SK-N-SH (cell line): ENCODE measurements at regions not wholly inside any gene's neighbourhood (a gene's known extent, or its start where the extent isn't known, plus 50 kb on each side); places are given as distances from the start of the nearest gene placed in this dataset.

ENCODE experiments used
- GABPA ChIP-seq: IDR thresholded peaks from 2 replicates; pipeline ENCODE4 v1.4.0; 2012; ENCODE audit warnings: low read depth, mild to moderate bottlenecking
- NFIC ChIP-seq: IDR thresholded peaks from 2 replicates; pipeline ENCODE4 v1.4.0; 2012; ENCODE audit warnings: borderline replicate concordance
- TF ChIP-seq, protein P1 (sequence below): IDR thresholded peaks from 2 replicates; pipeline ENCODE4 v1.4.0; 2012; ENCODE audit warnings: low read depth, borderline replicate concordance
- TF ChIP-seq, protein P2 (sequence below): fragments of 150-350 bp; IDR thresholded peaks from 2 replicates; pipeline ENCODE4 v1.6.1; 2016; ENCODE audit warnings: mild to moderate bottlenecking, low read depth, low read length

DNA sequence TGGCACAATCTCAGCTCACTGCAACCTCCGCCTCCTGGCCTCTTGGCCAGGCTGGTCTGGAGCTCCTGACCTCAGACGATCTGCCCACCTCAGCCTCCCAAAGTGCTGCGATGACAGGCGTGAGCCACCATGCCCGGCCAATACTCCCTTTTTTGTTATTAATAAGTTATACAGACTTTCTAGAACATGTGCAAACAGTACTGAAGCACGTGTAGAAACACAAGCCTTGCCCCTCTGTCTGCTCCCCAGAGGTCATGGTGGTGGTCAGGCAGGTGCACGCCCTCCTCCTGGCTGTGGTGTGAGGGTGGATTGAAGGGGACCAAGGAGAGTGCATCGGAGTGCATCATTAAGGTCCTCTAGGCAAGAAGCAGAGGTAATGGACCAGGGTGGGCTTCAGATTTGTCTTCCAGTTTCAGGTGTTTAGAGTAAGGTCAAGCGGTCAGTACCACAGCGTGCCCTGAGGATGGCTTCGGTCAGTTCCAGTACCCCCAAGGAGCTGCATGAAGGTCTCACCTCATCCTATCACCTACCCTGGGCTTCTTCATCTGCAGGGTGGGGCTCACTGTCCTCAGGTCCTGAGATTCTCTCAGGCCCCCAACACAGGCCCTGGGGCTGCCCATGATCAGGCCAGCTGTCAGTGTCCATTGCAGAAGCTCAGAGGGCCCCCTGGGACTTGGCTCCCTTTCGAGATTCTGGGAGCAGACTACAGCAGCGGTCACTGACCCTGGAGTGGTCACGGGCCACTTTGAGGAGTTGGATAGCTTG is 124.3 kb downstream of the GLI2 start:
- TF ChIP-seq, protein P1, sequence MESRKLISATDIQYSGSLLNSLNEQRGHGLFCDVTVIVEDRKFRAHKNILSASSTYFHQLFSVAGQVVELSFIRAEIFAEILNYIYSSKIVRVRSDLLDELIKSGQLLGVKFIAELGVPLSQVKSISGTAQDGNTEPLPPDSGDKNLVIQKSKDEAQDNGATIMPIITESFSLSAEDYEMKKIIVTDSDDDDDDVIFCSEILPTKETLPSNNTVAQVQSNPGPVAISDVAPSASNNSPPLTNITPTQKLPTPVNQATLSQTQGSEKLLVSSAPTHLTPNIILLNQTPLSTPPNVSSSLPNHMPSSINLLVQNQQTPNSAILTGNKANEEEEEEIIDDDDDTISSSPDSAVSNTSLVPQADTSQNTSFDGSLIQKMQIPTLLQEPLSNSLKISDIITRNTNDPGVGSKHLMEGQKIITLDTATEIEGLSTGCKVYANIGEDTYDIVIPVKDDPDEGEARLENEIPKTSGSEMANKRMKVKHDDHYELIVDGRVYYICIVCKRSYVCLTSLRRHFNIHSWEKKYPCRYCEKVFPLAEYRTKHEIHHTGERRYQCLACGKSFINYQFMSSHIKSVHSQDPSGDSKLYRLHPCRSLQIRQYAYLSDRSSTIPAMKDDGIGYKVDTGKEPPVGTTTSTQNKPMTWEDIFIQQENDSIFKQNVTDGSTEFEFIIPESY, result no peak
- no peak for TF ChIP-seq NFIC
- no peak for TF ChIP-seq GABPA
- TF ChIP-seq, protein P2, sequence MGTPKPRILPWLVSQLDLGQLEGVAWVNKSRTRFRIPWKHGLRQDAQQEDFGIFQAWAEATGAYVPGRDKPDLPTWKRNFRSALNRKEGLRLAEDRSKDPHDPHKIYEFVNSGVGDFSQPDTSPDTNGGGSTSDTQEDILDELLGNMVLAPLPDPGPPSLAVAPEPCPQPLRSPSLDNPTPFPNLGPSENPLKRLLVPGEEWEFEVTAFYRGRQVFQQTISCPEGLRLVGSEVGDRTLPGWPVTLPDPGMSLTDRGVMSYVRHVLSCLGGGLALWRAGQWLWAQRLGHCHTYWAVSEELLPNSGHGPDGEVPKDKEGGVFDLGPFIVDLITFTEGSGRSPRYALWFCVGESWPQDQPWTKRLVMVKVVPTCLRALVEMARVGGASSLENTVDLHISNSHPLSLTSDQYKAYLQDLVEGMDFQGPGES, result no peak
